GM21737 (cell line): ENCODE measurements at regions not wholly inside any gene's neighbourhood (a gene's known extent, or its start where the extent isn't known, plus 50 kb on each side); places are given as distances from the start of the nearest gene placed in this dataset.
"Not testable (repeated sequence)": the region's sequence is repeated elsewhere in the genome, so short reads cannot be mapped to it uniquely, and the experiment has no call there.

ENCODE experiments used
- ATAC-seq: cut with Tn5 transposase; IDR thresholded peaks from one replicate; pipeline ENCODE4 v1.9.1; 2021; ENCODE audit warnings: mild to moderate bottlenecking, moderate library complexity; ENCODE audit not compliant: unreplicated experiment

DNA sequence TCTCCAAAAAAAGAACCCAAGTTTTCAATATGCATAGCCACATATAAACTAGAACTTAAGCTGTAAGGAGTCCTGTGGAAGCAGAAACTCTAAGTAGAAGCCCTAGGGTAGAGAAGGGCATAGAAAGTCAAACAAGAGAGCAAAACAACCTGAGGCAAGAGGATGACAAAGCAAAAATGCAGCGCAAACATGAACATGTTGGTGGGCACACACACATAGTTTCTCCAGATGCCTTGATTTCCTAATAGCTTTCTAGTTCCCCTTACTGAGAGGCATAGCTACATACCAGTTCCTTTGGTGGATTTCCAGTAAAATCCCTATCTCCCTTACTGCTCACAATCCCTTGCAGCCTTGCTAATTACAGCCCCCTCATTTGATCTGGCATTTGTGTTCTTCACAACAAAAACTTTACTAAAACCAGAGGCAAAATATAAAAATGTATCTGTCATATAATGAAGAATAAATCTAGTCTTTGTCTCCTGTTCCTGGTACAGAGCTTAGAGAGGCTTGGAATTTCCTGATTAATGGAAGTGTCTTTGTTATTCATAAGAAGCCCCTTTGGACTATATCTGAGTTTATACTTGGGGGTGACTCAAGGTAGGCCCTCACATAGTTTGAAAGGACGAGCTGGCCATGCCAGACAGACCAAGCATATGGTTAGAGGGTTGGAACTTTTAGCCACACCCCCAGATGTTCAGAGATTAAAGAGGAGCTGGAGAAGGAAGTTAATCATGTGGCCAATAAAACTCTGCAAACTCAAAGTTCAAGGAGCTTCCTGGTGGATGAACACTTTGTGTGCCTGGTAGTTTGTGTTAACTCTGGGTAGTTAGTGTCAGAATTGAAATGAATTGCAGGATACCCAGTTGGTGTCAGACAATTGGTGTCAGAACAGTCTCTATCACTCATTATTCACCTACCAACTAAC is 52.7 kb upstream of the ZCCHC13 start:
- ATAC-seq, result no peak

DNA sequence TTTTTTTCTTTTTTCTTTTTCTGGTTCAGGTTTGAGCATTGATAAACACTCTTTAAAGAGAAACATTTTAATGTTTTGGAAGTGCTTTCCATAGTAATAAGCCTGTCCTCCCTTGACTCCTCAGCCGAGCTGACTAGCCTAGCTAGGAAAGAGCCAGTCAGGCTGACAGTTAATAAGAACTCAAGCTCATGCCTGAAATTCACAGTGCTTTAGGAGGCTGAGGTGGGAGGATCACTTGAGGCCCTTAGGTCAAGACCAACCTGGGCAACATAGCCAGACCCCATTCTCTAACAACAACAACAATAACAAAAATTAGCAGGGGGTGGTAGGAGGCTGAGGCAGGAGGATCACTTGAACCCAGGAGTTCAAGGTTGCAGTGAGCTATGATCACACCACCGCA is 53.4 kb upstream of the ZCCHC13 start:
- ATAC-seq, result no peak

DNA sequence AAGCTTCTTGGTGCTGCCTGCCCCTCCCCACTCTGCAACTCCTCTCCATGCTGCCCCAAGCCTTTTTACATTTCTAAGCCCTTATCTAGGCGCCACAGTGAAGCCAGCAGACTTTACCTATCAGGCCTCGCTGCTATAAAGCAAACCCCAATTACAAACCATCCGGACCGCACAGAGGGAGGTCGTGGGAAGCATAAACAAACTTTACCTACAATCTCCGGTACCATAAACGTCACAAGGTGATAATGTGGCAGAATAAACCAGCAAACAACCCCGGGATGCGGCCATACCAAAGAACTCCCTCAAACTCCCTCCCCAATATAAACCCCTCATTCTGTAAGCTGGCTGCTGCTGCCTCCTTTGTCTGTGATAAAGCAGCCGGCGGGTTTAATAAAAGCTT is 54.0 kb upstream of the ZCCHC13 start:
- ATAC-seq, result no peak

DNA sequence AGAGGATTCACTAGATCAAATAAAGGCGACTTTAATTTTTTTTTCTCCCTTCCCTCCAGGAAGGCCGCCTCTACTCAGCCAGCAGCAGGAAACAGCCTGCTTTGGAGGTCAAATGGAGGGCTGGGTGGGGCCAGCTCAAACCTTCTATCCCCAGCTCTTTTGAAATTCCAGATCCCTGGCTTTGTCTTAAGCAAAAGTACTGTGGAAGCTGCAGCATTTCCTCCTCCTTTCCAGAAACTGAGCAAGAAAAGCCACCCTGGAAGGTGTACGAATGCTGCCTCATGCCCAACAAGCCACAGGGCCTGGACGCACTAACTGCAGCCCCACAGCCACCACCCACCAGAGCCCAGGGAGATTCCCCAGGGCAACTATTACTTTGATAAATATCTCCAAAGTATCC is 55.1 kb upstream of the ZCCHC13 start:
- ATAC-seq, result no peak

DNA sequence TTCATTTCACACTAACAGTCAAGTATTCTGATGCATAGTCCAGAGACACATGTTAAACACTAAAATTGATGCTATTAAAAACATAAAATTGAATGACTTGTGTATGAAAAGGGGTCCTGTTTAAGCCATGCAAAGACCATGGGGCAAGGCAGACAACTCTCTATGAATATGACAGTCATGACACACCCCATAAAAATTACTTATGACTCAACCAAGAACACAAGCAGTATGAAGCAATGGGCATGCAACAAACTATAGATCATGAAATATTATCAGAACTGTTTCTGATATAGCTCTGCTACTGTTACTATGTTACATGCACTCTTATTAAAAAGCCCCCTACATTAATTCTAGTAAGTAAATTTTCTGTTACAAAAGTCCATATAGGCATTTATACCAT is 57.5 kb upstream of the ZCCHC13 start:
- ATAC-seq, result no peak

DNA sequence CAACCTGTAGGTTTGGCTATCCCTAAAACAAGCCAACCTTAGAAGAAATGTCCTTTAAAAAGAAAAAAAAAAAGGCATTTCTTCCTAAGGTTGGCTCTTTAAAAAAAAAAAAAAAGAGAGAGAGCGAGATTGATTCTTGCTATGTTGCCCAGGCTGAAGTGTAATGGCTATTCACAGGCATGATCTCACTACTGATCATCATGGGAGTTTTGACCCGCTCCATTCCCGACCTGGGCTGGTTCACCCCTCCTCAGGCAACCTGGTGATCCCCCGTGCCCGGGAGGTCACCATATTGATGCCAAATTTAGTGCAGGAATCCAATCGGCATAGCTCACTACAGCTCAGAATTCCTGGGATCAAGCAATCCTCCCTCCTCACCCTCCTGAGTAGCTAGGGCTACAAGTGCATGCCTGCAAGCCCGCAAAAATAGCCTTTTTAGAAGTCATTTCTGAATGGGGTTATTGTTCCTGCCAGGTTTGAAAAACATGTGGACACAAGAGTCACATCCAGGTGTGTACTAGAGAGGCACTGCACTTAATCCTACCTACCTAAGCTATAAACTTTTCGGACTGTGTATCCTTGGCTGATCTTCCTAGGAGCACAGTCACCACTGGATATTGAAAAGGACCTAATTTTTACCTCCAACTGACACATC is 61.4 kb upstream of the ZCCHC13 start:
- ATAC-seq, result no peak

DNA sequence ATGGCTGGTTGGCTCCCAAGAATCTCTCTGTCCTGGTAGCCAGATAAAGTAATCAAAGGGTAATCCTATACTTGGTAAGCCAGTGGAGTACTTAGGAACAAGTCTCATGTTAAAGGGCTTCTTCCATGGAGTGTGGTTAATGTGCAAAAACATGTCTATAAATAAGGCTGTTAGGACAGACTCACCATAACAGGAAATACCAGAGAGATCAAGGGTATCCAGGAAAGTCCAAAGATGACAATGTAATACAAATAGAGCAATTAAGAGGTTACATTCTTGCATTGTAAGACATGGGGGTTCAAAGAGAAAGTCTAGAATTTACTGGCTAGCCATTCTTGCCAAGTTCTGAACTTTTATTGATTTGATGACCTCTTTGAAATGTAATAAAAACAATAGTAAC is 61.9 kb upstream of the ZCCHC13 start:
- no peak for ATAC-seq

DNA sequence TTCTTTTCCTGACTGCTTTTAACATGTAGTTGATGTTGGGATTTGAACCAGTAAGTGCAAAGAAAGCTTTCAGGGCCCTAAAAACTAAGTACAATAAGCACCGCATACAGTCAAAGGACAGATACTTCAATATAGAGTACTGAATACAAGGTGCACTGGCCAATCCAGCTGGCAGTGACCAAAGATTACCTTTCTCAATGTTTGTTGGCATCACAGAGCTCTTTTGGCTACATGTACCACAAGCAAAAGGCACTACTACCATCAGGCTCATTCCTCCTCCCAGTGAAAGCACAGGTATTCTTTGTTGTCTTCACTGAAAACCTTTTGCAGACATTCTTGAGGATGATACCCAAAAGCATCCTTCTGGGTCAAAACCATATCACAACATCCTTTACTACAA is 65.2 kb upstream of the ZCCHC13 start:
- ATAC-seq, result no peak

DNA sequence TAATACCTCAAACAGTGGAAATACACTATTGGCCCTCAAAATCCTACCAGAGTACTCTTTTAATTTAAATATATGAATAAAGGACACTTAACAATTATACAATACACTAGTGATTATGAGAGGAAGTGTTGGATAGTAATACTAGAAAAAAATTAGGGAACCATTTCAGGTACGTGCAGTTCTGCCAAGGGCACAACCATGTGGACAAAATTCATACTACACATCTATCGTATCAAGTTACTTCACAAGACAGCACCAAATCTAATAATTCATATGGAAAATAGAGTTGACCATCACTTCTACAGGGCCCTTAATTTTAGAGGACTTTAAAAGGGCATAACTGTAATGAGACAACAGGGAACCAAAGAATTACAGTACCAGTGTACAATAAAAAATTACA is 69.2 kb upstream of the ZCCHC13 start:
- ATAC-seq, result no peak

DNA sequence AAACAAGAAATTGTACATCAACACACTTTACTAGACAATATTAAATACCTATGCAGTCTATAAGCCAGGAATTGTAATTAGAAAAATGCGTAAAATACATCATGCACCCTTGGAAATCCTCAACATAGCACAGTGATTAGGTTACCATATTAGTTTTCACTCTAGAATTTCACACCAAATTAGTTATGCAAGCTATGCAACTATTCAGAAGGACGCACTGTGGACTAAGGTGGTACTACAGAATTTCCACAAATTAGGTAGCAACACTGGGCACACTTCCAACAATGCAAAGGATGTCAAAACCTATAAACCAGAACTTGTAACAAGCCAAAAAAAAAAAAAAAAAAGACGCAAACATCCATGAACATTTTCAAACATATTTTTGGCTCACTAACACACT is 71.1 kb upstream of the ZCCHC13 start:
- ATAC-seq, result no peak

DNA sequence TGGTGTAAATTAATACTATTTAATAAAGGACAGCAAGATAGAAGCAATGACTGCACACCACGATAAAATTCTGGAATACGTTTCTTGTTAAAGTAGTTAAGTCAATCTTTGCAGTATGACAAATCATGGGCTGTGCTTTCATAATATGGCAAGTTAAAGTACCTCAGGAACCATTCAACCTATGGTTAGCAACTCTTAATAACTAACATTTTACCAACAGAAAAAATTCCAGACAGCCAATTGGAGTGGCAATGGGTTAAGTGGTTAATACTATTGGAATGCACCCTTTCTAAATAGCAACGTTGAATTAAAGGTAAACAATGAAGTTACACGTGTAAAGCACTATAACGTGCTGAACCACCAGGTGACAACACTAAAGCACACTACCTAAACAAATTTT is 72.4 kb upstream of the ZCCHC13 start:
- ATAC-seq, result no peak

DNA sequence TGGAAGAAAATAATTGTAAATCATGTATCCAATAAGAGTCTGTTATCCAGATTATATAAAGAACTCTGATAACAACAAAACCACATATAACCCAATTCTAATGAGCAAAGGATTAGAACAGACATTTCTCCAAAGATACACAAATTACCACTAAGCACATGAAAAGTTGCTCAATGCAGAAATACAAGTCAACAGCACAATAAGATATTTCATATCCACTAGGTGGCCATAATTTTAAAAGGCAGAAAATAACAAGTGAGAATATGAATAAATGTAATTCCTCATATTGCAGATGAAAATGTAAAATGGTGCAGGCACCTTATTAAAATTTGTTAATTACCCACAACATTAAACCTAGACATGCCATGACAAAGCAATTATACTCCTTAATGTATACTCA is 73.9 kb upstream of the ZCCHC13 start:
- no peak for ATAC-seq

DNA sequence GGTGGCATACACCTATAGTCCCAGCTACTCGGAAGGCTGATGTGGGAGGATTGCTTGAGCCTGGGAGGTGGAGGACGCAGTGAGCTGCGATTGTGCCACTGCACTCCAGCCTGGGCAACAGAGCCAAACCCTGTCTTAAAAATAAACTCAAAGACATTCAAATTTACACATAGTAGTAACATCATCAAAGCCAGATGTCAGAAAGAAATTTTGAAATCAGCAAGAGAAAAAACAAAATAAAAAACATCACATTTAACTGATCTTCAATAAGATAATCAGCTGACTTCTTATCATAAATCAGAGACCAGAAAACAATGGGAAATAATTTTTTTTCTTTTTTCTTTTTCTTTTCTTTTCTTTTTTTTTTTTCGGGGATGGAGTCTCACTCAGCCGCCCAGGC is 78.9 kb upstream of the ZCCHC13 start:
- no peak for ATAC-seq

DNA sequence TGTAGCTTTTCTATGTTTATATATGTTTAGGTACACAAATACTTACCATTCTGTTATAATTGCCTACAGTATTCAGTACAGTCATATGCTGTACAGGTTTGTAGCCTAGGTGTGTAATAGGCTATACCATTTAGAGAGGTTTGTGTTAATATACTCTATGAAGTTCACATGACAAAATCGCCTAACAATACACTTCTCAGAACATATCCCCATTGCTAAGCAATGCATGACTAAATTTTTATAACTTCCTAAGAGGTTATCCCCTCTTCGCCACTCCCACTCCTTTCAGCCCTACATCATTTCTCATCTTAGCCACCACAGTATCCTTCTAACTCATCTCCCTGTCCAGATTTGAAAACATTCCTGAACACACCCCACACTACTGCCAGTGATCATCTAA is 83.7 kb upstream of the ZCCHC13 start:
- ATAC-seq, result no peak

DNA sequence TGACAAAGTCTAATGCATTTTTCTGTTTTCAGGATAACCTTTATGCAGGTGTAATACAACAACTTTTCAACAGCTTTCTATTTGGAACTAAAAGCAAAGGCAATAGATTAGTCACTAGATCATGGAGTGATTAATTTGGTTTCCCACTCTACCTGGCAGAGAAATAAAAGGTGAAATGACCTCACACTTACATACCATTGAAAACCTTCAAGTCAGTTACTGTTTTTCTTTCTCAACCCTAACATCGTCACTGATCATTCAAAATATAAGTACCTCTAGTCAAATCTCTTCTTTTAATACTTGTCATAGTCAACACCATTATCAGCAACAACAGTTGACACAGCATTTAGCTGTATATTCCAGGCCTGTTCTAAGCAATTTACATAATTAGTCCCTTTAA is 85.1 kb upstream of the ZCCHC13 start:
- no peak for ATAC-seq

DNA sequence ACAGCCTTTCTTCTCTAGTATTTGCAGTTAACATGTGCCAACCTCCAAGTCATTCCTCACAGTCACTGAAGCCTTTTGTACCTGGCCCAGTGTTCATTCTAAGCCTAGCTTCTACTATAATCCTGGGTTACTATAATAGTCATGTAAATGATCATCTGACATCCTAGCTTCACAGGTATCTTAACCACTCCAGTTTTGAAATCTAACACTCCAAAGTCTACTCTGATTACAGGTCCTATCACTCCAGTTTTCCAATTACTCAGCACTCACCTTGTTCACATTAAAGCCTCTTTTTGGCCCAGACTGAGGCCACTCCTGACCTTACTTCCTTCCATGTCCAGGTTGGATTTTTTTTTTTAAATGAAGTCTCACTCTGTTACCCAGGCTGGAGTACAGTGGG is 87.6 kb upstream of the ZCCHC13 start:
- ATAC-seq, result no peak

DNA sequence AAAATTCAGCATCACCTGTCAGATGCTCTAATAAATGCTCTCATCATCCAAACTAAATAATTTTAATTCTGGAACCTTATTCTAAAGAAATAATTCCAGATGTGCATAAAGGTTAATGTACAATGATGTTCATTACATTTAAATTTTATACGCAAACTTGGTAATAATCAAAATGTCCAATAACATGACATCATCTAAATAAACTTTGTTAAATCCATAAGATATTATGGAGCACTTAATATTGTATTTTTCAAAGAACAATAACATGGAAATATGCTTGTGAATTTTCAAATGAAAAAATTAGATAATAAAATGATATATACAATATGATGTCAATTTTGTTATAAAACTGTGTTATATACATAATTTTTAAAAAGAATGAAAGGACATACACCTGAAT is 92.1 kb upstream of the ZCCHC13 start:
- no peak for ATAC-seq

DNA sequence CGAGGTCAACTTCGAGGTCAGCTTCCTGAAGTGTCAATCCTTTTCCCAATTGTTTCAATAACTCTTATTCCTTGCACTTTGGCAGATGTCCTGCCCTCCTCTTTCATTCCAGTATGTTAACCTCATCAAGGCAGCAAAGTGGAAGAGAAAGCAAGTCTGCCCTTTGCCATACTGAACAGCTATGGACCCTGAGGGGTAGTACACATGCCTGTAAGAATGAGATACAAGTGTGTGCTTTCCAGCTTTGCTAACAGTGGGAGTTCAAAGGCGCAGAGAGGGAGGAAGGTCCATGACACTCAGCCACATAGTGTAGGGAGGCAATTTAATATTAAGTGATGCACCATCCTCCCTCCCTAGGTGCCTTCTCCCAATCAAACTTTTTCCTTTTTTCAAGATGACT is 96.4 kb upstream of the ZCCHC13 start:
- ATAC-seq, result no peak

DNA sequence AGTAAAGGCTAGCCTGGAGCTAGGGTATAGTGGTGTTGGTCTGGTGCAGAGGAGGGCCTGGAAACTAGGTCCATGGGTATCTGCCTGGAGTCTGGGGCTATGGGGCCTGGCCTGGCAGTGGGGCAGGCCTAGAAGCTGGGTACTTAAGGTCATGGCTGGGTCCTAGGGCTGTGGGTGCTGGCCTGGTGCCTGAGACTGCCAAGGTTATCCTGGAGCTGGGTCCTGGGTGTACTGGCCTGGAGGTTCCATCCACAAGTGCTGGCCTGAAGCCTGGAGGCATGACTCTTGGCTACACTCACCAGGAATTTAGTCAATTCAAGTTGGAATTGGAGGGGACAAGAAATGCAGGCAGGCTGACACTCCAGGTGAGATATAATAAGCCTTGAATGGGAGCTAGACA is 108.4 kb upstream of the ZCCHC13 start:
- no peak for ATAC-seq

DNA sequence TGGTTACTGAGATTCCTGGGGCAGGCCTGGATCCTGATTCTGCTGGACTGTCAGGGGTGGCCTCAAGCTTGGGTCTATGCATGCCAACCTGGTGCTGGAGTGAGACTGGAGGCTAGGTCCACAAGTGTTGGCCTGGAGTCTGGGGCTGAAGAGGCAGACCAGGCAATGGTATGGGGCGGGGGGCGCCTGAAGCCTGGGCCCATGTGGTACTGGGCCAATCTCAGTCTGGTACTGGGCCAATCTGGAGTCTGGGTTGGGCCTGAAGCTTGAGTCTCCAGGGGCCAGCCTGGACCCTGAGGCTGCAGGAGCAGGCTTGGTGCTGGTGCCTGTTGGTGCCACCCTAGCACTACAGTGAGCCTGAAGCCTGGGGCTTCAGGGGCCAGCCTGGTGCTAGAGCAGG is 108.9 kb upstream of the ZCCHC13 start:
- ATAC-seq, result no peak

DNA sequence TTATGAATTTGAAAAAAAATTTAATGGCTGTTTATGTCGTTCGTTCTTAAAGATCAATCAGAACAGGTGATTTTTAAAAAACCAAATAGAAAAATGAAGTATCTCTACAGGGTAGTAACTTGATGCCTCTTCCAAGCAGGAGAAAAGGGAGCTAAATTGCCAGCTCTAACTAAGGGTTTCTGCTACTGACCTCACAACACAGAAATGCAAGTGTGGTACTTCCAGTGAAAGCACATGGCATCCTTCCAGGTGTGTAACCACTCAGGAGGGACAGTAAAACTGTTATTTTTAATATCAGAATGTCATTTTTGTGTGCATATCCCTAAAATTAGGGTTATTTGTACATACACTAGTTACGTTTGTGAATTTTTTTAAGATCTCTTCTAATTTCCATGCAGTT is 116.8 kb upstream of the ZCCHC13 start:
- ATAC-seq, result no peak

DNA sequence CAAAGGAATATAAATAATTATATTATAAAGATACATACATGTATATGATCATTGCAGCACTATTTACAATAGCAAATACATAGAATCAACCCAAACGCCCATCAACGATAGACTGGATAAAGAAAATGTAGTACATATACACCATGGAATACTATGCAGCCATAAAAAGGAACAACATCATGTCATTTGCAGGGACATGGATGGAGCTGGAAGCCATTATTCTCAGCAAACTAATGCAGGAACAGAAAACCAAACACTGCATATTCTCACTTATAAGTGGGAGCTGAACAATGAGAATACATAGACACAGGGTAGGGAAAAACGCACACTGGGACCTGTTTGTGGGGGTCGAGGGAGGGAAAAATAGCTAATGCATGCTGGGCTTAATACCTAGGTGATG is 120.9 kb upstream of the ZCCHC13 start:
- not testable (repeated sequence) for ATAC-seq

DNA sequence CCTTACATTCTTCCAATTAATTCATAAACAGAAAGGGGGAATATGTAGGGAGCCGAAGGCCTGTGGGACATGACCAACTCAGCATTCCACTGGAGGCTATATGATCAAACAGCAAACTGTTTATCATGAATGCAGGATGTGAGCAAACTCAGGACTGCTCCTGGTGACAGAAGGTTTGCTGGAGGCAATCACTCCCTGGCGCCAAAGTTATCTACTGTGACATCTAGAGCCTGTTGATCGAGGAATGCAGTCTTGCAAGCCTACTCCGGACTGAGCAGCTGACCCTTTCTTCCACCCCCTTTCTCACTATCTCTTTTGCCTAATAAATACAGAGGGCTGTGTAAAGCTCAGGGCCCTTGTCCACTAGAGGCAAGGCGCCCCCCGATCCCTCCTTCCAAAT is 122.0 kb upstream of the ZCCHC13 start:
- ATAC-seq, result not testable (repeated sequence)
